ENCODE measurements at regions not wholly inside any gene's neighbourhood (a gene's known extent, or its start where the extent isn't known, plus 50 kb on each side); places are given as distances from the start of the nearest gene placed in this dataset.

DNA sequence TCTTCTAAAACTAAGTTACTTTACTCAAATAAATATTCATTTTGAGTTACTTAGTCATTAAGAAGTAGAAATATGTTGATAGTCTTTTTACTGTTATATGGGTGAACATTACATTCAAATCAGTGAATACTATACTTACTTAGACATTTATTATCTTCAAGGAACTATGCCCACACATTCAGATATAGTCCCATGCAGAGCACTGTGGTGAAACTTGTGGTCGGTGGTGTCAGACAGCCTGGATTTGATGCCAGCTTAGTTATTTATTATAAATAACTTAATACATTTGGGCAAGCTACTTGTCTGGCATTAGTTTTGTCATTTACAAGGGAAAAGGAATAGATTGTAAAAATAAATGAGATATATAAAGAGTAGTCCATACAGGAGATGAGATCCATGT, 149.5 kb downstream of the RAP2B start:
- Histone ChIP-seq H3K4me1 (no peaks in the 10 kb centered on the region), H3K4me3 (no peak overlapping the region), H3K9me3 (no peaks in the 10 kb centered on the region), H3K36me3 (replicated peaks) (no peaks in the 10 kb centered on the region), H3K27me3 (ENCODE audit: low read depth) (no peaks in the 10 kb centered on the region)
- in situ Hi-C loops (cut with MboI; ENCODE audit: low sequenced_read_pairs) = no loop called here
- DNase-seq (ENCODE audit: low spot score in 2 of 2) = no peak

DNA sequence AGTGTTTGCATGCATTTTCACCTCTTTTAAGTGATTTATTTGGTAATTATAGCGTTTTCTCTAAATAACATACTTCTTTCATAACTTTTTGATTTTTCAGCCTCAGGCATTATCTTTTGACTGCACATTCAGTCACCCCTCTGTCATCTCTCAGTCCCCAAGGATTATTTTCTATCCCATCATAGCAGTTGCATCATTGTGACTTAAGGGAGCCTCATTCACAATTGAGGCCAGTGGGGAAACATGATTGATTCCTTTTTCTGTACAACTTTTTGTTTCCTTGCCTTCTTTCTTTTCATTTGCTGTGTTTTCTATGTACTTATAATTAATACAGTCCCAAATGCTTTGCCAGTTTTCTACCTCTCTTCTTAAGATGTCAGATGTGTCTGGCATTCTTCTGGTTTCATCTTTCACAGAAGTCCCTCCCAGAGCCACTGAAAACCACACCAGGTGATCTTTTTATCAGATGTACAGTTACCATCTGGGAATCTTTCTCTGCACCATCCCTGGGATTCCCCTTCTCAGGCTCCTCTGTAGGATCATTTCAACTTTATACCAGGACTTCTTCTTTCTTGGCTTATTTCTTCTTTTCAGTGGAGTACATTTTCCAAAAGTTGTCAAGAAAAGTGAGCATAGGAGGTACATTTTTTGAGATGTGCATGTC, 151.4 kb downstream of the RAP2B start:
- in situ Hi-C loops (cut with MboI; ENCODE audit: low sequenced_read_pairs) = no loop called here

DNA sequence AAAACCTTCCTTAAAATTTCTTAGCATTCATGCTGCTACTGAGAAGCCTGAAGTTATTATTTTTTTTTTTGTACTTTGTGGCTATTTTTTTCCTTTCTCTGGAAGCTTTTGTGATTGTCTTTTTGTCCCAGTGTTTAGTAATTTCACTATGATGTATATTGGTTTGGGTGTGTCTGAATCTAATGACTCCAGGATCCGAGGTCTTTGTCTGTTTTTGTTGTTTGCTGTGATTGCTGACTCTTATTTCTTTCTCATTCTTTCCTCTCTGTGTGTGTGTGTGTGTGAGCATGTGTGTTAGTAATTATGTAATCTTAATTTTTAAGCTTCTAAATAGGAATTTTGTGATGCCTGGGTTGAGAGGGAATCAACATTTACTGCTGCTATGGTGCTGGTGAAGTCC, 152.0 kb downstream of the RAP2B start:
- Histone ChIP-seq H3K4me1 (no peaks in the 10 kb centered on the region), H3K4me3 (no peak overlapping the region), H3K36me3 (replicated peaks) (no peaks in the 10 kb centered on the region), H3K9me3 (no peaks in the 10 kb centered on the region; the same call in 1 of the 2 replicates), H3K27me3 (ENCODE audit: low read depth) (no peaks in the 10 kb centered on the region)
- DNase-seq (ENCODE audit: low spot score in 2 of 2) = no peak
- in situ Hi-C loops (cut with MboI; ENCODE audit: low sequenced_read_pairs) = no loop called here

More for the DNA sequence above, 151.4 kb downstream of the RAP2B start:
- Histone ChIP-seq H3K9me3 (no peaks in the 10 kb centered on the region; the same call in 1 of the 2 replicates), H3K4me3 (no peak overlapping the region), H3K27me3 (ENCODE audit: low read depth) (no peaks in the 10 kb centered on the region), H3K4me1 (no peaks in the 10 kb centered on the region), H3K36me3 (replicated peaks) (no peaks in the 10 kb centered on the region)
- DNase-seq (ENCODE audit: low spot score in 2 of 2) = no peak

DNA sequence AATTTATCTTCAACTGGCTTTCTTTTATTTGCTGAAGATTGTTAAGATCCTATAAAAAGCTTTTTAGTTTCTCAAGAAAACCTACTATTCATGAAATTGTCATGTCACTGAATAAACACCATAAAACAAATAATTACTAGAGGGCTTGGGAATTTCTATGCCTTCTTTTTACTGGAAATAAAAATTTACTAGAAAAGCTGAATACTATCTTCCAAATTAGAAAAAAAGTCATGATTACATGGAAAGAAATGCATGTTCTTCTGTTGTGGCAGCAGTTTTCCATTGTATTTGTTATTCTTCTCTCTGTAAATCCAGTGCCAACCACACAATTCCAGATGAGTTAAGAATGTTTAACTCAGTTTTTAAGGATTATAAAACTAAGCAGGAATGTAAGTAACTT, 153.8 kb downstream of the RAP2B start:
- H3K9me3 ChIP-seq = no peaks in the 10 kb centered on the region; the same call in 1 of the 2 replicates
- no peak for DNase-seq (ENCODE audit: low spot score in 2 of 2)
- H3K4me3 ChIP-seq = no peak overlapping the region
- H3K36me3 ChIP-seq (replicated peaks) = no peaks in the 10 kb centered on the region
- 0 out of 2 replicates have a peak, but pooled peaks cover 4% of the 10 kb centered on the region for H3K27me3 ChIP-seq (ENCODE audit: low read depth)
- H3K4me1 ChIP-seq = no peaks in the 10 kb centered on the region
- in situ Hi-C loops (cut with MboI; ENCODE audit: low sequenced_read_pairs) = no loop called here

DNA sequence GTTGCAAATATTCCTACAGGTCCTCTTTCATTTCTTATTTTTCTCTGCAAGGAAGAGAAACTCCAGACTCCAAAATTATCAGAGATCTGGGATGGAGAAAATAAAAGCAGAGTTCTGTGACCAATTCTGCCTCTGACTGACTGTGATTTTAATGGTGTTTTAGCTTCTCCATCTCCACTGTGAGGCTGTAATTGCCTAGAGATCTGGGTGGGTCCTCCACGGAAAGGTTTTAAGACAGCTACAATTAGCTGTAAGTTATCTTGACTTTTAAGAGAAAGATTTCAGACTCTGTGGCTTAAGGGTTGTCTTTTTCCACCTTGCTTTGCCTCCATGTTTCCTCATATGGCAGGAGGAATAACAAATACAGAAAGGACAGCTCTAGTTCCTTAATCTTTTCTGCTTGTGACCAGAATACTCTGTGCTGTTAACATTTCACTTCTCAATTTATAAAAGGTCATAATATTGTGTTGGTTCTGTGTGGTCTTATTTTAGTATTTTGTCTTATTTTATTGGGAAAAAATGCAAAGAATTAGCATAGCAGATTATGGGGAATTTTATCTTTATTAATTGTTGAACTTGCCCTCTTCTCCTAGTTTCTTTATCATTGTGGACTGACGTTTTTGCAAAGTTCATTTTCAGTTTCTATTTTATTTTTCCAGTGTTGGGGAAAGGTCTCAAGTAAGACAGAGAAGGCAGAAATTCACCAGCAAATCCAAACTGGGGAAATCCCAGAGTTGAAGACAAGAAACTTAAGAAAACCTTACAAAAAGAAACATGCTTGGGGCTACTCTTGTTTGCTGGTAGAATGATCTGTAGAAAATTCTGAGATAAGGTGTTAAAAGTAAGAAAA, 157.9 kb downstream of the RAP2B start:
- Histone ChIP-seq H3K4me1 (no peaks in the 10 kb centered on the region), H3K9me3 (no peaks in the 10 kb centered on the region; the same call in 1 of the 2 replicates), H3K27me3 (ENCODE audit: low read depth) (0 out of 2 replicates have a peak, but pooled peaks cover 4% of the 10 kb centered on the region), H3K4me3 (no peak overlapping the region), H3K36me3 (replicated peaks) (no peaks in the 10 kb centered on the region)
- no peak for DNase-seq (ENCODE audit: low spot score in 2 of 2)
- in situ Hi-C loops (cut with MboI; ENCODE audit: low sequenced_read_pairs) = no loop called here

DNA sequence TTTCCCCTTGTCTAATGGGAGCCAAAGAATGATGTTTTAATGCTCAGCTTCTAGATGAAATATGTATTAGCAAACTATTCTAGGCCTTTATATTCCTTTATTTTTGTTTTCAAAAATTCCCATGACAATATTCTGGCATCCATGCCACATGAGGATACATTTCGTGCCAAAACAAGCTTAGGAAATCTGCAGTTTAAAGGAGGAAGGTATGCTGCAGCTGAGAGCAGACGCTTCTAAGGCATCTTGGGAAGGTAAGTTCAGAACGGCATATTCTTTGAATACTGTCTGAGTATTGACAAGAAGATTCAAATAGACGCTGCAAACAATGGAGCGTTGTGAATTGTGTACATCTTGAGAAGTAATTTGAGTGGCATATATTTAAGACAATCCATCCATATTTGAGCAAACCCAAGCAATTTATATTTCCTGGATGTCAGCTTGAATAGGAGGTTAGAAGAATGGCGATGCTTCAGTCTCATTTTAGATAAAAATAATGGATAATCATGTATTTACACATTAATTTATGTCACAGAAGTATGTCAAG, 158.6 kb downstream of the RAP2B start:
- H3K4me3 ChIP-seq = no peak overlapping the region
- no peaks in the 10 kb centered on the region; the same call in 1 of the 2 replicates for H3K9me3 ChIP-seq
- DNase-seq (ENCODE audit: low spot score in 2 of 2) = no peak
- no peaks in the 10 kb centered on the region for H3K36me3 ChIP-seq (replicated peaks)
- in situ Hi-C loops (cut with MboI; ENCODE audit: low sequenced_read_pairs) = no loop called here
- H3K4me1 ChIP-seq = no peaks in the 10 kb centered on the region
- 0 out of 2 replicates have a peak, but pooled peaks cover 4% of the 10 kb centered on the region for H3K27me3 ChIP-seq (ENCODE audit: low read depth)

DNA sequence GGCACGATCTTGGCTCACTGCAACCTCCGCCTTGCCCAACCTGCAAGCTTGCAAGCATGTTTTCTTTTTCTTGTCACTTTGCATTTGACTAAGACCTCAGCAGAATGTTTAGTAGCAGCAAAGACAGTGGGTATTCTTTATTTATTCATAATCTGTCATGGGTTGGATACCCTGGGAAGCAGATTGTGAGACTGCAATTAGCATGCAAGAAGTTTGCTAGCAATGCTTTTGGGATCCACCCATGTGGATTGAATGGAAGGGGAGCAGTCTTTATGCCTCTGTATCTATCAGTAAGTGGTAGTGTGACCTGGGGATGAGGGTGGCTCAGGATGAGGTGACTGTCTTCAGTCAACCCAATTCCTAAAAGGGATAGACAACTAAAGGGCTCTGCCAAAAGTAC, 166.7 kb downstream of the RAP2B start:
- Histone ChIP-seq H3K9me3 (no peaks in the 10 kb centered on the region), H3K4me1 (no peaks in the 10 kb centered on the region), H3K27me3 (ENCODE audit: low read depth) (no peaks in the 10 kb centered on the region), H3K4me3 (no peak overlapping the region), H3K36me3 (replicated peaks) (no peaks in the 10 kb centered on the region)
- no peak for DNase-seq (ENCODE audit: low spot score in 2 of 2)
- in situ Hi-C loops (cut with MboI; ENCODE audit: low sequenced_read_pairs) = no loop called here

DNA sequence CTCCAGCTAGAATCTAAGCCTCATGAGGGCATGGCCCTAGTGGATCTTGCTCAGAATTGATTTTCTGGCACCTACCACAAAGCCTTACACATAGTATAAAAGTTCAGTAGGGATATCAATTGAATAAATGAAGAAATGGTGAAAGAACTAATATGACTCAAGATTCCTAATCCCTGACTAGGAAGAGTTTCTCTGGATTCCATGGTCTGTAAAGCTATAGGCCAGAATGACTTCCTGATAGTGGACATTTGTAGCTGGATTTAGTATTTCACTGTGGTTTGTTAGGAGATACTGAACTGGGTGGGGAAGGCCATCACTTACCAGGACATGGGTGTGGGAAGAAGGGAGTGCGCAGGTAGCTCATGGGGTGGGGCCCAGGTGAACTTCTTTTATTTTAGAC, 168.9 kb downstream of the RAP2B start:
- no peak for DNase-seq (ENCODE audit: low spot score in 2 of 2)
- Histone ChIP-seq H3K27me3 (ENCODE audit: low read depth) (no peaks in the 10 kb centered on the region), H3K36me3 (replicated peaks) (no peaks in the 10 kb centered on the region), H3K4me3 (no peak overlapping the region), H3K4me1 (no peaks in the 10 kb centered on the region), H3K9me3 (no peaks in the 10 kb centered on the region)
- in situ Hi-C loops (cut with MboI; ENCODE audit: low sequenced_read_pairs) = no loop called here

DNA sequence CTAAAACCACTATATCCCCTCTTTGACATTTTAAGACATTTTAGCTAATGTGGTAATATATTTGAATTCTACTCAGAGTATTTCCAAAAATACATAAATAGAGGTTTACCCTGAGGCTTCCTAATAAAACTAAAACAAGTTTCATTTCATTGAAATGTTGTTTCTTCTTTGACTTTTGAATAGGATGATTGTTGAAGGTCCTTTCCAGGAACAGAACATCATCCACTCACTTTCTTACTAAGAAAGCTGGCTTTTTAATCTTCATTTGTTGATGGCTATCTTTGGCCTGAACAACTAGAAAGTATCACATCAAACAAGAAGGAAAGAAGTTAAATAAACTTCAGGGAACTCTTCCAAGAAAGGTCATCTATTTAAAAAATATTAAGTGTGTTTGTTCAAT, 169.7 kb downstream of the RAP2B start:
- Histone ChIP-seq H3K4me3 (no peak overlapping the region), H3K4me1 (no peaks in the 10 kb centered on the region), H3K9me3 (no peaks in the 10 kb centered on the region), H3K27me3 (ENCODE audit: low read depth) (no peaks in the 10 kb centered on the region), H3K36me3 (replicated peaks) (no peaks in the 10 kb centered on the region)
- in situ Hi-C loops (cut with MboI; ENCODE audit: low sequenced_read_pairs) = no loop called here
- no peak for DNase-seq (ENCODE audit: low spot score in 2 of 2)

DNA sequence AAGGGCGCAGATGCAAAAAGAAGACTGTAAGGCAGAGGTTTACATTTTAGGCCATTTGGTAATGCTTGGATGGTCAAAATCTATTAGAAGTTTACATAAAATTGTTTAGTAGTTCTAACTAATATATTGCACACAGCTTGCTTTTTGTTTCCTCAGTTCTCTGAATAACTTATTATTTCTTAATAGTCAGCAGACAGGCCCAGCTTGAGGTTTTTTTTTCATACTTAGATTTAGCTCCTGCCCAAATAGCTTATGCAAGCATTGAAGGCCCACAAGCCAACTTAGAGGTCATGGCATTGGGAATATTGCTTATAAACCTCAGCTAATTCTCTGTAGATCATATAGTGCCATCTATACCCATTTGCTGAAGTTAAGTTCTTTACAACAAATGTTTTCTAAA, 172.5 kb downstream of the RAP2B start:
- H3K4me1 ChIP-seq = no peaks in the 10 kb centered on the region
- in situ Hi-C loops (cut with MboI; ENCODE audit: low sequenced_read_pairs) = no loop called here
- no peaks in the 10 kb centered on the region for H3K9me3 ChIP-seq
- H3K27me3 ChIP-seq (ENCODE audit: low read depth) = no peaks in the 10 kb centered on the region
- DNase-seq (ENCODE audit: low spot score in 2 of 2) = no peak
- no peaks in the 10 kb centered on the region for H3K36me3 ChIP-seq (replicated peaks)
- no peak overlapping the region for H3K4me3 ChIP-seq

DNA sequence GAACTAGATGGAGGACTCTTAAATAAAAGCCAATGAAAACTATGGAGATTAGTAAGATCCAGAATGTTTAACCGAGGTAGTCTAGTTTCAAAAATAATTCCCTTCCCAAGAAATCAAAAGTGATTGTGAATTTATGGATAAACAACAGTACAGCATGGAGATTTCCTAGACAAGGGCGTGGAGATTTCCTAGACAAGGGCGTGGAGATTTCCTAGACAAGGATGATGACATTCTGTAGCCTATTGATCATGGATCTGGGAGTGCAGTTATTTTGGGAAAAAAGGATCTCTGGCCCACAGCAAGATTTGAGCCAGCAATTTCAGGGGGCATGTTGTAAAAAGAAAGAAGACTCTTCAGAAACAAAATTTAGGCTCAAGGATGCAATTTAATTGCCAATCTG, 175.3 kb downstream of the RAP2B start:
- Histone ChIP-seq H3K36me3 (replicated peaks) (no peaks in the 10 kb centered on the region), H3K9me3 (no peaks in the 10 kb centered on the region), H3K27me3 (ENCODE audit: low read depth) (no peaks in the 10 kb centered on the region), H3K4me3 (no peak overlapping the region), H3K4me1 (no peaks in the 10 kb centered on the region)
- no peak for DNase-seq (ENCODE audit: low spot score in 2 of 2)
- in situ Hi-C loops (cut with MboI; ENCODE audit: low sequenced_read_pairs) = no loop called here

DNA sequence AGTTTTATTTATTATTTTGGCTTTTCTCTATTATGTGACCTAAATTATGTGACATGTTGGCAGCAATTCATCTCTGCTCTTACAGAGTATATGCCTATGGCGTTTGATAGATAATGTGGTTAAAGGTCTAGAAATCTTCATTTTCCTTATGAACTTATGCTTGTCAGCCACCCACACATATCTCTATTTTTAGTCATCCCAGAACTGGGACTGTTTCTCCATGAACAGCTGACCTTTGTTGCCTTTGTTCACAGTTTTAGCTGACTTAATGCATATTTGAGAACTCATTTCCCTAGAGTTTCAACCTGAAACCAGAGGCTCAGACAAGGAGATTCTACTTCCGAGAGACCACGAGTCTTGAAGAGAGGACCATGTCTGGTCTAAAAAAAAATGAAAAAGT, 176.5 kb downstream of the RAP2B start:
- Histone ChIP-seq H3K4me3 (no peak overlapping the region), H3K27me3 (ENCODE audit: low read depth) (no peaks in the 10 kb centered on the region), H3K4me1 (no peaks in the 10 kb centered on the region), H3K36me3 (replicated peaks) (no peaks in the 10 kb centered on the region), H3K9me3 (no peaks in the 10 kb centered on the region)
- no peak for DNase-seq (ENCODE audit: low spot score in 2 of 2)
- in situ Hi-C loops (cut with MboI; ENCODE audit: low sequenced_read_pairs) = no loop called here

DNA sequence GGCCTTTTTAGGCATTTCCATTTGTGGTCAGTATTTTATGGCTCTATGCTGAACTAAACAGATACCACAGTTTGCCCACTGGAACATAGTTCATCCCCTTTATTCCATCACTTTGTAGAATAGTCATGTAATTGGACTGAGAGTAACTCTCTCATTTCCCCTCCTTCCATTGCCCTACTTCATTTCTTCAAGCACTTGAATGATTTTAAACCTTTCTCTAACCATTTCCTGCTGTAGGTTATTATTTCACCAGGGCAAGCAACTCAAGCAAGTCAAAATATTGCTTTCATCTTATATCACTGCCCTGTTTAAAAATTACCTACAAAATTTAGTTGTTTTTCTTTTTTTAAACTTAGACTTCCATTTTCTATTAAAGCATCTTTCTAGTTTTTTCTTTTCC, 177.0 kb downstream of the RAP2B start:
- no peak for DNase-seq (ENCODE audit: low spot score in 2 of 2)
- Histone ChIP-seq H3K4me3 (no peak overlapping the region), H3K4me1 (no peaks in the 10 kb centered on the region), H3K36me3 (replicated peaks) (no peaks in the 10 kb centered on the region), H3K9me3 (no peaks in the 10 kb centered on the region), H3K27me3 (ENCODE audit: low read depth) (no peaks in the 10 kb centered on the region)
- in situ Hi-C loops (cut with MboI; ENCODE audit: low sequenced_read_pairs) = no loop called here

All from HAP-1 (cell line).